Colonic mucosa (tissue), 4 donors: ENCODE measurements at regions not wholly inside any gene's neighbourhood (a gene's known extent, or its start where the extent isn't known, plus 50 kb on each side); places are given as distances from the start of the nearest gene placed in this dataset.

ENCODE experiments used
- DNase-seq: peaks from one replicate; pipeline ENCODE4 v3.0.0-alpha.2; 2020
- H3K27ac ChIP-seq: fragments of 200-600 bp; one replicate; pipeline ENCODE4 v1.8.0; 2021
- H3K27me3 ChIP-seq: fragments of 200-600 bp; one replicate; pipeline ENCODE4 v1.8.0; 2021
- H3K36me3 ChIP-seq: fragments of 200-600 bp; one replicate; pipeline ENCODE4 v1.8.0; 2021
- H3K4me1 ChIP-seq: fragments of 200-600 bp; one replicate; pipeline ENCODE4 v1.8.0; 2021; ENCODE audit warnings: mild to moderate bottlenecking
- H3K4me3 ChIP-seq: fragments of 200-600 bp; one replicate; pipeline ENCODE4 v1.8.0; 2021
- H3K9ac ChIP-seq, 2 donors: one replicate each; pipeline ENCODE4 v1.7.0; 2013; ENCODE audit warnings: control low read depth in 2 of 2, low read depth in 2 of 2, low read length in 2 of 2
- H3K9me3 ChIP-seq: fragments of 200-600 bp; one replicate; pipeline ENCODE4 v1.8.0; 2021
- intact Hi-C: fragments of 100-400 bp; cut with DNase I; formaldehyde crosslinking; loops from one replicate; pipeline ENCODE4 v1.14.1; 2022
- TF ChIP-seq, protein P1 (sequence below): fragments of 200-600 bp; IDR thresholded peaks from one replicate; pipeline ENCODE4 v1.8.0; 2022; ENCODE audit warnings: antibody characterized with exemption, mild to moderate bottlenecking
- donor health status: healthy.
- donor health status: DM: no; HTN: no; CAD: no.
- donor health status: DM: no; HTN: no; CAD: no.

DNA sequence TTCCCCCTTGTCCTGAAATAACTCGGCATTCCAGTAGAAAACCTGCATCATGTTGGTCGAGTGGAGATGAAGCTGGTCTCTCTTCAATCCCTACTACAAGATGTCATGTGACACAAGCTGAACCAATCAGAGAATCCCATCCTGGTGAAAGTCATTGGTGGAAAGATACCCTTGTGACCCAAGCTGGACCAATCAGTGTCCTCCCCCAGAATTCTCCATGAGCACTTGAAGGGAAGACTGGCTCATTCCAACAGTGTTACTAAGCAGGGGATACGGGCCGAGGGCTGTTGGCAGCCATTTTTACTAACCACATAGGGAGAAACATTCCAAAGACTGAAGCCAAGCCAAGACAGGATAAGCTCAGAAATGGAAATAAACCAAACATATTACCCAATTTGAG lies 298.3 kb downstream of the ICOS start:
- intact Hi-C loops: no loop called here
- TF ChIP-seq, protein P1, sequence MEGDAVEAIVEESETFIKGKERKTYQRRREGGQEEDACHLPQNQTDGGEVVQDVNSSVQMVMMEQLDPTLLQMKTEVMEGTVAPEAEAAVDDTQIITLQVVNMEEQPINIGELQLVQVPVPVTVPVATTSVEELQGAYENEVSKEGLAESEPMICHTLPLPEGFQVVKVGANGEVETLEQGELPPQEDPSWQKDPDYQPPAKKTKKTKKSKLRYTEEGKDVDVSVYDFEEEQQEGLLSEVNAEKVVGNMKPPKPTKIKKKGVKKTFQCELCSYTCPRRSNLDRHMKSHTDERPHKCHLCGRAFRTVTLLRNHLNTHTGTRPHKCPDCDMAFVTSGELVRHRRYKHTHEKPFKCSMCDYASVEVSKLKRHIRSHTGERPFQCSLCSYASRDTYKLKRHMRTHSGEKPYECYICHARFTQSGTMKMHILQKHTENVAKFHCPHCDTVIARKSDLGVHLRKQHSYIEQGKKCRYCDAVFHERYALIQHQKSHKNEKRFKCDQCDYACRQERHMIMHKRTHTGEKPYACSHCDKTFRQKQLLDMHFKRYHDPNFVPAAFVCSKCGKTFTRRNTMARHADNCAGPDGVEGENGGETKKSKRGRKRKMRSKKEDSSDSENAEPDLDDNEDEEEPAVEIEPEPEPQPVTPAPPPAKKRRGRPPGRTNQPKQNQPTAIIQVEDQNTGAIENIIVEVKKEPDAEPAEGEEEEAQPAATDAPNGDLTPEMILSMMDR: no peak

DNA sequence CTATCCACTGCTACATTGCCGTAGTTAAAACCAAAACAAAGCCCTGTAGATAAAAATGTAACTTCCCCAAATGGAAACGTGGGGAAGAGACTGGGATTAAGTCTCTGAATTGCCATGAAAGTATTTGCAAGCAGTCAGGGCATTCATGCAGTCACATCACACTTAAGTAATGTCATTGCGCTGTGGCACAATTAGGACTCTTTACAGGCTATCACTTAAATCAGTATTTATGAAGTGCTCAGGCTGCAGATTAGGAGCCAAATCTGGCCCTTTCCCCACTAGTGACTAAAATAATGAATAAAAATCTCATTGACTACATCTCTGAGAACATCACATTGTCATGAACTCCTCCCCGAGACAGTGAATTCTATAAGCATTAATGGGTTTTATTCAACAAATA lies 300.9 kb downstream of the ICOS start:
- Histone ChIP-seq H3K9ac (no peak overlapping the region), H3K27me3 (no peaks in the 10 kb centered on the region), H3K4me3 (no peak overlapping the region), H3K4me1 (no peaks in the 10 kb centered on the region), H3K9me3 (no peaks in the 10 kb centered on the region), H3K27ac (no peak overlapping the region), H3K36me3 (no peaks in the 10 kb centered on the region)
- no peak for DNase-seq
- TF ChIP-seq, protein P1: no peak
- intact Hi-C loops: no loop called here

More for the DNA sequence above, 298.3 kb downstream of the ICOS start:
- H3K36me3 ChIP-seq: no peaks in the 10 kb centered on the region
- DNase-seq: no peak
- no peaks in the 10 kb centered on the region for H3K4me1 ChIP-seq
- H3K27me3 ChIP-seq: no peaks in the 10 kb centered on the region
- no peak overlapping the region for H3K9ac ChIP-seq
- H3K27ac ChIP-seq: no peak overlapping the region
- no peak overlapping the region for H3K4me3 ChIP-seq
- H3K9me3 ChIP-seq: no peaks in the 10 kb centered on the region

DNA sequence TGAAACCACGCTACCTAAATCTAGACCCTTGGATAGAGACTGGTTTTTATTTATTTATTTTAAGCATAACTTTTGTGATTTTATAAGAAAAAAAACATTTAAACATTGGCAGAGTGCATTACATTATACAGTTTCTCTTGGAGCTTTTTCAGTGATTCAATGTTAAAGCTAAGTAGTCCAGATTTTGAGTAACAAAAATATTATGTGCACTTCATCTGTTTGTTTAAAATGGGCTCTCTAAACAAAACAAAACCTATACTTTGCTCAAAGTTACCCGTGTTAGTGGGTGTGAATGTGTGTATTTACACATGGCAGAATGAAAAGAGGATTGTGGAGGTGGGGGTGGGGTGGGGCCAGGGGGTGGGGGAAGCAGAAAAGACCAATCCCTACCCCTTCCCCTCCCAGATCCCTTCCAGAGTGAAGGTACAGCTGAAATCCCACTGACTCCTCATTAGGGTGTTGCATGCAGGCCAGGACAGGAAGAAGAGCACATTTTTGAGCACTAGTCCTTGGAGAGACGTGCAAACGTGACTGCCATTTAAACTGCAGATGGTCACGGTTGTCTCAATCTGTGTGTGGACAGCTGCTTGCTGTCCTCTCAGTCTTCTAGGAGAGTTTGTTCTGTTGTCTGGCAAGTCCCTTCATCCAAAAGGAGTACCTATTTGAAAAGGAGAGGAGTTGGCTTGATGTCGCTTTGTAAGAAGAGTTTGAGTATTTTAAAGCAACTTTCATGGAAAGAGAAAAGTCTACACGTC lies 303.0 kb downstream of the ICOS start:
- no peaks in the 10 kb centered on the region for H3K36me3 ChIP-seq
- H3K27me3 ChIP-seq: no peaks in the 10 kb centered on the region
- H3K9me3 ChIP-seq: no peaks in the 10 kb centered on the region
- H3K27ac ChIP-seq: no peak overlapping the region
- no peaks in the 10 kb centered on the region for H3K4me1 ChIP-seq
- intact Hi-C loops: no loop called here
- no peak overlapping the region for H3K9ac ChIP-seq
- TF ChIP-seq, protein P1: no peak
- no peak for DNase-seq
- no peak overlapping the region for H3K4me3 ChIP-seq

GRCh38 chr2:204240961-204241360 lies 304.3 kb upstream of the PARD3B start:
- Histone ChIP-seq H3K4me3 (no peak overlapping the region), H3K27me3 (no peaks in the 10 kb centered on the region), H3K9me3 (no peaks in the 10 kb centered on the region), H3K9ac (no peak overlapping the region), H3K27ac (no peak overlapping the region), H3K36me3 (no peaks in the 10 kb centered on the region), H3K4me1 (no peaks in the 10 kb centered on the region)
- TF ChIP-seq, protein P1: no peak
- intact Hi-C loops: no loop called here
- DNase-seq: no peak

- Histone ChIP-seq H3K4me1 (no peaks in the 10 kb centered on the region), H3K27me3 (no peaks in the 10 kb centered on the region), H3K9ac (no peak overlapping the region), H3K9me3 (no peaks in the 10 kb centered on the region), H3K36me3 (no peaks in the 10 kb centered on the region), H3K27ac (no peak overlapping the region), H3K4me3 (no peak overlapping the region)
- no peak for DNase-seq
- TF ChIP-seq, protein P1: no peak
- intact Hi-C loops: no loop called here
Observed at GRCh38 chr2:204249437-204249836, 295.8 kb upstream of the PARD3B start.
